ENCODE measurements at regions not wholly inside any gene's neighbourhood (a gene's known extent, or its start where the extent isn't known, plus 50 kb on each side); places are given as distances from the start of the nearest gene placed in this dataset.
"Not testable (repeated sequence)": the region's sequence is repeated elsewhere in the genome, so short reads cannot be mapped to it uniquely, and the experiment has no call there.

DNA sequence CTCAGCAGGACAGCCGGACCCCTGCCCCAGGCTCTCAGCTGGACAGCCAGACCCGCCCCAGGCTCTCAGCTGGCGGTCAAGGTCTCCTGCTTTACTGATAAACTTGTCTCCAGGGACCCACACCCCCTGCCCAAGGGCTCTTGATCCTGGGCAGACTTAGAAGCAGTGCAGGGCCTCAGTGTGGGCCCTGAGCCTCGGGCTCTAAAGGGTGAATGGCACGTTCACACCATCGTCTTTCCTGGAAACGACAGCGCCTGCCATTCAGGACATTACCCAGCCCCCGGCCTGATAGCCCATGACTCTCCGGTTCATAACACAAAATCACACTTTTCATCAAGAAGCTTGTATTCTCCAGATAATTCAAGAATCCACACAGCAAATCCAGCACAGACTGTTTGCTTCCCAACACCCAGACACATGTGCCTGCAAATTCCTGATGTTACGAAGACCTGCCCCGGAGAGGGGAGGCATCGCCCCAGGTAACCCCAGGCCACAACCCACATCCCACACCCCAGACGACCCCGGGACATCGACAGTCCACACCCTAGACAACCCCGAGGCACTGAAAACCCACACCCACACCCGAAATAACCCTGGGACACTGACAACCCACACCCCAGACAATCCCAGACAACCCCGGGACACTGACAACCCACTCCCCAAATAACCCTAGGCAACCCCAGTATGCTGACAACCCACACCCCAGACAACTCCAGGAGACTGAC, 136.8 kb downstream of the FAM53A start:
- no peak for DNase-seq (ENCODE audit: low read depth)
- H3K4me3 ChIP-seq (ENCODE audit: control insufficient read depth, low read depth, low read length): no peak overlapping the region
- TF ChIP-seq, protein P1, sequence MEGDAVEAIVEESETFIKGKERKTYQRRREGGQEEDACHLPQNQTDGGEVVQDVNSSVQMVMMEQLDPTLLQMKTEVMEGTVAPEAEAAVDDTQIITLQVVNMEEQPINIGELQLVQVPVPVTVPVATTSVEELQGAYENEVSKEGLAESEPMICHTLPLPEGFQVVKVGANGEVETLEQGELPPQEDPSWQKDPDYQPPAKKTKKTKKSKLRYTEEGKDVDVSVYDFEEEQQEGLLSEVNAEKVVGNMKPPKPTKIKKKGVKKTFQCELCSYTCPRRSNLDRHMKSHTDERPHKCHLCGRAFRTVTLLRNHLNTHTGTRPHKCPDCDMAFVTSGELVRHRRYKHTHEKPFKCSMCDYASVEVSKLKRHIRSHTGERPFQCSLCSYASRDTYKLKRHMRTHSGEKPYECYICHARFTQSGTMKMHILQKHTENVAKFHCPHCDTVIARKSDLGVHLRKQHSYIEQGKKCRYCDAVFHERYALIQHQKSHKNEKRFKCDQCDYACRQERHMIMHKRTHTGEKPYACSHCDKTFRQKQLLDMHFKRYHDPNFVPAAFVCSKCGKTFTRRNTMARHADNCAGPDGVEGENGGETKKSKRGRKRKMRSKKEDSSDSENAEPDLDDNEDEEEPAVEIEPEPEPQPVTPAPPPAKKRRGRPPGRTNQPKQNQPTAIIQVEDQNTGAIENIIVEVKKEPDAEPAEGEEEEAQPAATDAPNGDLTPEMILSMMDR (conservative IDR thresholded peaks at IDR 0.05; ENCODE audit: control insufficient read depth, insufficient read depth, low read depth, low read length): no peak

DNA sequence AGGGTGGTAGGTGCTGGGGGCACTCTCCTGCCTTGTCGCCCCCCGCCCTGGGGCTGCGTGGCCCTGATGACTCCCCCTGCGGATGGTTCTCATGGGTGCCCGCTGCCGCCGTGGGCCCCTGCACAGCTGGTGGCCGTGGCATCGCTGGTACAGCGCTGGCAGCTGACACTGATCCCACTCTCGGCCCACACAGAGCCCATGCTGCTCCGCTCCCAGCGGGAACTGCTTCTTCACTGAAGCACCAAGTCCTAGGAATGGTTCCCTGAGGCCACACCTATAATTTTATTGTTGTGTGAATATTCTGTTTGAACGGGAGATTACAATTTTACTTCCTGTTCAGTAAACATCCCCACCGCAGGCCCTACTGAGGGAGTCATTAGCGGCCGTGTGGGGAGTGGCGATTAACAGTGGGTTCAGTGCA, 138.6 kb upstream of the NKX1-1 start:
- TF ChIP-seq, protein P1 (conservative IDR thresholded peaks at IDR 0.05; ENCODE audit: control insufficient read depth, insufficient read depth, low read depth, low read length): no peak
- H3K4me3 ChIP-seq (ENCODE audit: control insufficient read depth, low read depth, low read length): no peak overlapping the region
- DNase-seq (ENCODE audit: low read depth): no peak

DNA sequence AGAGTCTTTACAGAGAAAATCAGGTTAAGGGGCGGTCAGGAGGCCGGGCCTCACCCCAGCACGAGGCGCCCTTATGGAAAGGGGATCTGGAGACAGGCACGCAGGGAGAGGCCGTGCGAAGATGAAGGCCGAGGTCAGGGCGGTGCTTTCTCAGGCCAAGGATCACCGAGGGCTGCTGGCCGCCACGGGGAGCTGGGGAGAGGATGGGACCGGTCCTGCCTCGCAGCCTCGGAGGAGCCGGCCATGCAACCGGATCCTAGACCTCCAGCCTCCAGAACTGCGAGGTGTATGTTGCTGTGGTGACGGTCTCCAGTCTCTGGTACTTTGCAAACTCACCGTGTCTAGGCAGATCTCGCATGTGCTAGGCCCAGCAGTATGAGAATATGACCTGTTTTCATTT, 138.2 kb upstream of the NKX1-1 start:
- DNase-seq (ENCODE audit: low read depth); H3K4me3 ChIP-seq (ENCODE audit: control insufficient read depth, low read depth, low read length): not testable (repeated sequence)

DNA sequence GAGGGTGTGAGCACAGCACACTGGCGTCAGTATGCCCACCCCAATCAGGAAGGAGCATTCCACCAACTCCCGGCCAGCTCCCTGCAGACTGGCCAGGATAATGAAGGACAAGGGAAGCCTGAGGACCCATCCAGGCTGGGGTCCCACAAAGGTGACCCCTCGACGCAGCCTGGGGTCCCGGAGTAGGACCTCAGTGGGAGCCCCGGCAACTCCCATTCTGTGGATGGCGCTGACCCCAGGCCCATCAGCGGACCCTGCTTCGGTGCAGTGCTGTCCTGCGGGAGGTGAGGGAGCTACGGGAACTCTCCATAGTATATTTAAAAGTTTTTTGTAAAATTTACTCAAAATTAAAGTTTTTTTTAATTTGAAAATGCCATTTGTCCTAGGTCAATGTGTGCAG, 137.7 kb upstream of the NKX1-1 start:
- no peak overlapping the region for H3K4me3 ChIP-seq (ENCODE audit: control insufficient read depth, low read depth, low read length)
- no peak for DNase-seq (ENCODE audit: low read depth)
- TF ChIP-seq, protein P1 (conservative IDR thresholded peaks at IDR 0.05; ENCODE audit: control insufficient read depth, insufficient read depth, low read depth, low read length): no peak

DNA sequence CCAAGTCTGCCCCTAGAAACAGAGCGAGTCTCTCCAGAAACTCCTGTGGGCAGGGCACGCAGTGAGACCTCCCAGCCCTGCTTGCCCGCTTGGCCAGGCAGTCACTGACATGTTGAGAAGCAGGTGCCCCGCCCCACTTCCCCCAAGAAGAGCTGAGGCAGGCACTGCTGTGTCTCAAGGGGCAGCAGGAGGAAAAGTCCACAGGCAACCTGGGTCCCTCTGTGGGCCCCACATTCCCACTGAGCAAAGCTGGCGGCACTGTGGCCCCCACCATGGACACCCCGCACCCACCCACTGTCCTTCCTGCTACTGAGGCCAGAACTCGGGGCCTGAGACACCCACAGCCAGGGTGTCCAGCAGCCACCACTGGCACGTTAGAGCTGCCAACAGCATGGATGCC, 137.3 kb upstream of the NKX1-1 start:
- no peak for DNase-seq (ENCODE audit: low read depth)
- H3K4me3 ChIP-seq (ENCODE audit: control insufficient read depth, low read depth, low read length): no peak overlapping the region
- TF ChIP-seq, protein P1 (conservative IDR thresholded peaks at IDR 0.05; ENCODE audit: control insufficient read depth, insufficient read depth, low read depth, low read length): no peak

DNA sequence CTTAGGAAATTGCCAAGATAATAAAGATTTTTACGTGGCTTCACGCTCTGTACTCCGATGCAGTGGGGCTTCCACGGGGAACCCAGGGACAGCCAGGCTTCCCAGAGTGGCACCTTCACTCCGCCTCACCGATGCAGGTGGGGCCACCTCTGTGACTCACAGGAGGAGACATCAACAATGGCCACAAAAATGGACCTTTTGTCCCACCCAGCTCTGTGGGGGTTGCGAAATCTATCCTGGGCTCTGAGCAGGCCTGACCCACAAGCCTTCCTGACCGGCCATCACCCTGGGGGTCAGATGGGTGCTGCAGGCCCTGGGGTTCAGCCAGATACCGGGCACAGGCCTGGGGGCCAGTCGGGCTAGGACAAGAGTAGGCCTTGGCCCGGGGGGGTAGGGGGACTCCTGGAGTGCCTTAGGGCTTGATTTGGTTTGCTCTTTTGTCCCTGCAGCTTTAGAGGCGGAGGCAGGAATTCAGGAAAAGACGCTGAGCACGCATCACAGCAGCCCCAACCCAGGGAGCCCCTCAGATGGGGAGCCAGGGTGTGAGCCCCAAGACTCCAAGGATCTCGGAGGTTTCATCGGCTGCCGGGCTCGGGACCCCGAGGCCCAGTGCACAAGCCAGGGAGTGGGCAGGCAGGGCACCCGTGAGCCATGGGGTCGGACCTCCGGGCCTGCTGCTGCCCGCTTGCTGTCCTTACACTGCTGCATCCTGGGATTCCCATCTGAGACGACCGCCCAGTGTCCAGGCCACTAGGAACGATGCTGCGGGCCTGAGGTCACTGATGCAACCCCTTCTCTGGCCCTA, 136.5 kb upstream of the NKX1-1 start:
- DNase-seq (ENCODE audit: low read depth): no peak
- TF ChIP-seq, protein P1 (conservative IDR thresholded peaks at IDR 0.05; ENCODE audit: control insufficient read depth, insufficient read depth, low read depth, low read length): no peak
- H3K4me3 ChIP-seq (ENCODE audit: control insufficient read depth, low read depth, low read length): no peak overlapping the region

DNA sequence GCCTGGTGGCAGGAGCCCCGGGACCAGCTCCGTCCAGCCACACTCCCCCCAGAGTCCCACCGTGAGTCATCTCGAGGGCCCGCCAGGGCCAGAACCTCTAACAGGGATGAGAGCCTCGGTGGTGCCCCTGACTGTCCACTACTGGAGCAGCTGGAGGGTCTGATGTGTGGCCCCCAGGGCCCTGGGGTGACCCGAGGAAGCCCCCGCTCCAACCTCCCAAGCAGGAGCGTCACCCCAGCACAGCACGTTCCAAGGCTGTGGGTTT, 135.9 kb upstream of the NKX1-1 start:
- TF ChIP-seq, protein P1 (conservative IDR thresholded peaks at IDR 0.05; ENCODE audit: control insufficient read depth, insufficient read depth, low read depth, low read length): no peak
- no peak for DNase-seq (ENCODE audit: low read depth)
- H3K4me3 ChIP-seq (ENCODE audit: control insufficient read depth, low read depth, low read length): no peak overlapping the region
